ENCODE measurements at regions not wholly inside any gene's neighbourhood (a gene's known extent, or its start where the extent isn't known, plus 50 kb on each side); places are given as distances from the start of the nearest gene placed in this dataset.

- H3K27me3 ChIP-seq: no peaks in the 10 kb centered on the region
- H3K4me3 ChIP-seq: no peak overlapping the region
- 57% methylated on average over 1 of the region's 1 CpG for WGBS
- H3K36me3 ChIP-seq: no peaks in the 10 kb centered on the region
- intact Hi-C loops (cut with DNase I): no loop called here
- DNase-seq (ENCODE audit: extremely low spot score): no peak
- H3K27ac ChIP-seq (replicated peaks in 1 of 4): no peak overlapping the region
- TF ChIP-seq POLR2A (IDR thresholded peaks at IDR 0.05; ENCODE audit: low read depth) (no peak), EP300 (IDR thresholded peaks at IDR 0.05) (no peak), POLR2AphosphoS5 (IDR thresholded peaks at IDR 0.05) (no peak), CTCF (IDR thresholded peaks at IDR 0.05) (no peak)
- H3K4me1 ChIP-seq: no peaks in the 10 kb centered on the region
- H3K9me3 ChIP-seq: no peaks in the 10 kb centered on the region
Observed at GRCh38 chr18:65458871-65459270, 291.9 kb upstream of the CDH7 start.

DNA sequence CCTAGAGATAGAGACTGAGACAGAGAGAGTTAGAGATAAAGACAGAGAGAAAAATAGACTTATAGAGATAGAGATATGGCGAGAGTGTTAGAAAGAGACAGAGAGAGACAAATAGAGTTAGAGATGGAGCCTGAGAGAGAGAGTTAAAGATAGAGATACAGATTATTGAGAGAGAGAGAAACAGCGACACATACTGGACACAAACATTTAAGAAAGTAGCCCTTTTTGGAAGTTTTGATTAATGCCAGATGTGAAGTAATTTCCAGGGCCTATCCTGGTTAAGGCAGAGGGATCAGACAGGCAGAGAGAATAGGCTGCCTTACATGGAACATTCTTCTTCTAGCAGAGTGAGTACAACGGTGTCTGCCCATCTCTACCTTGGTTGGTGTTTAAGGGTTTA lies 311.6 kb upstream of the CDH7 start:
- TF ChIP-seq POLR2AphosphoS5 (IDR thresholded peaks at IDR 0.05) (no peak), POLR2A (IDR thresholded peaks at IDR 0.05; ENCODE audit: low read depth) (no peak), CTCF (IDR thresholded peaks at IDR 0.05) (no peak), EP300 (IDR thresholded peaks at IDR 0.05) (no peak)
- Histone ChIP-seq H3K27ac (replicated peaks in 1 of 4) (no peak overlapping the region), H3K4me1 (no peaks in the 10 kb centered on the region), H3K27me3 (no peaks in the 10 kb centered on the region), H3K4me3 (no peak overlapping the region), H3K9me3 (no peaks in the 10 kb centered on the region), H3K36me3 (no peaks in the 10 kb centered on the region)
- WGBS: 50% methylated on average over 3 of the region's 3 CpGs
- DNase-seq (ENCODE audit: extremely low spot score): no peak
- intact Hi-C loops (cut with DNase I): no loop called here

- Histone ChIP-seq H3K4me1 (no peaks in the 10 kb centered on the region), H3K9me3 (no peaks in the 10 kb centered on the region), H3K4me3 (no peak overlapping the region), H3K36me3 (no peaks in the 10 kb centered on the region), H3K27me3 (no peaks in the 10 kb centered on the region), H3K27ac (replicated peaks in 1 of 4) (no peak overlapping the region)
- TF ChIP-seq EP300 (IDR thresholded peaks at IDR 0.05) (no peak), POLR2AphosphoS5 (IDR thresholded peaks at IDR 0.05) (no peak), POLR2A (IDR thresholded peaks at IDR 0.05; ENCODE audit: low read depth) (no peak), CTCF (IDR thresholded peaks at IDR 0.05) (no peak)
- DNase-seq (ENCODE audit: extremely low spot score): no peak
- intact Hi-C loops (cut with DNase I): no loop called here
- 85% methylated on average over 4 of the region's 4 CpGs for WGBS
Observed at GRCh38 chr18:65436430-65436829, 314.4 kb upstream of the CDH7 start.

- WGBS: 85% methylated on average over 2 of the region's 2 CpGs
- TF ChIP-seq CTCF (IDR thresholded peaks at IDR 0.05) (no peak), POLR2A (IDR thresholded peaks at IDR 0.05; ENCODE audit: low read depth) (no peak), EP300 (IDR thresholded peaks at IDR 0.05) (no peak), POLR2AphosphoS5 (IDR thresholded peaks at IDR 0.05) (no peak)
- H3K36me3 ChIP-seq: no peaks in the 10 kb centered on the region
- no peaks in the 10 kb centered on the region for H3K4me1 ChIP-seq
- intact Hi-C loops (cut with DNase I): no loop called here
- H3K9me3 ChIP-seq: no peaks in the 10 kb centered on the region
- DNase-seq (ENCODE audit: extremely low spot score): no peak
- no peak overlapping the region for H3K27ac ChIP-seq (replicated peaks in 1 of 4)
- H3K4me3 ChIP-seq: no peak overlapping the region
- H3K27me3 ChIP-seq: no peaks in the 10 kb centered on the region
Observed at GRCh38 chr18:65435534-65435933, 315.3 kb upstream of the CDH7 start.

GRCh38 chr18:65429601-65430000 lies 321.2 kb upstream of the CDH7 start:
- no peak overlapping the region for H3K4me3 ChIP-seq
- H3K9me3 ChIP-seq: no peaks in the 10 kb centered on the region
- H3K36me3 ChIP-seq: no peaks in the 10 kb centered on the region
- H3K27ac ChIP-seq (replicated peaks in 1 of 4): no peak overlapping the region
- no peak for DNase-seq (ENCODE audit: extremely low spot score)
- TF ChIP-seq CTCF (IDR thresholded peaks at IDR 0.05): no peak
- TF ChIP-seq EP300 (IDR thresholded peaks at IDR 0.05): no peak
- intact Hi-C loops (cut with DNase I): no loop called here
- H3K4me1 ChIP-seq: no peaks in the 10 kb centered on the region
- WGBS: 81% methylated on average over 4 of the region's 4 CpGs
- no peaks in the 10 kb centered on the region for H3K27me3 ChIP-seq

Data from esophagus muscularis mucosa (tissue), 4 donors.